ENCODE measurements at regions not wholly inside any gene's neighbourhood (a gene's known extent, or its start where the extent isn't known, plus 50 kb on each side); places are given as distances from the start of the nearest gene placed in this dataset.
A peak's percentile ranks its signal among the peaks of the same experiment; 100 is the strongest.

DNA sequence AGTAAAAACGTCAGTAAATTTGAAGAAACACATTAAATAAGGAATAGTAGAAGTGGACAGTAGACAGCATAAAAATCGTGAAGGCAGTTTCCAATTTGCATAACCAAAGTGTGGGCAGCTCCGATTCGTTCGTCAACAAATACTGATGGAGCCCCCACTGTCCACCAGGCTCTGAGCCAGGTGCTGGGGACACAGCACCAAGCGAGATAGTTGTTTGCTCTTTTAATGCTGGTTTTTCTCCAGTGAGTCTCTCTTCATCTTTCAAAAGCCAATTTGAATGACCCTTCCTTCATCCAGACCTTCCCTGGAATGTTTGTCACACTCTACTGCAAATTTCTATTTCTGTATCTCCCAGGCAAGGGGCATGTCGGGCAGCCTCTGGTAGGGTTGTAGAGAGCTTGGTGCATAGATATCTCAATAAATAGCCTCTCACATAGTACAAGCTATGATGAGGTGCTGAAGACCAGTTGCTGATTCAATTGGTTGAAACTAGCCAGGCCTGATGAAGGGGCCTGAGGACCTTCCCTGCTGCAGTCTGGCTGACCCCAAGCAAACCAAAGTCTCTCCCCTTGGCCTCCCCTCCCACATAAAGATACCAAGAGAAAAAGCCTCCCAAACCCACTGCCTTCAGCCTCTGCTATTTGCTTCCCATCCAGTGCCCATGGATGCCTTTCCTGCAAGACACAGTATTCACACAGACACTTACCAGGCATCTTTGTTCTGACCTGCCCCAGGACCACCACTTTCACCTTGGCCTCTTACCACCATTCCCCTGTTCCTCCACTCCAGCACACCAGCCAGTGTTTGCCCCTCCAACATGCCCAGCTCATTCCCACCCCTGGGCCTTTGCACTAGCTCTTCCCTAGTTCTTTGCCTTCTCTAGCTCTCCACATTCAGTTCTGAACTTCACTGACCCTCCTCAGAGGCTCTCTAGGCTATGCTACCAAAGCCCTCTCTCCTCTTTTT lies 125.2 kb downstream of the CEBPB start:
- H3K9me3 Mint-ChIP-seq, result peaks cover 3% of the 10 kb centered on the region
- no peaks in the 10 kb centered on the region for H3K4me1 Mint-ChIP-seq
- H3K36me3 Mint-ChIP-seq, result no peaks in the 10 kb centered on the region
- H3K27ac Mint-ChIP-seq, result no peak overlapping the region
- H3K4me3 Mint-ChIP-seq, result no peak overlapping the region
- no peak for ATAC-seq
- peaks cover 77% of the 10 kb centered on the region for H3K27me3 Mint-ChIP-seq

DNA sequence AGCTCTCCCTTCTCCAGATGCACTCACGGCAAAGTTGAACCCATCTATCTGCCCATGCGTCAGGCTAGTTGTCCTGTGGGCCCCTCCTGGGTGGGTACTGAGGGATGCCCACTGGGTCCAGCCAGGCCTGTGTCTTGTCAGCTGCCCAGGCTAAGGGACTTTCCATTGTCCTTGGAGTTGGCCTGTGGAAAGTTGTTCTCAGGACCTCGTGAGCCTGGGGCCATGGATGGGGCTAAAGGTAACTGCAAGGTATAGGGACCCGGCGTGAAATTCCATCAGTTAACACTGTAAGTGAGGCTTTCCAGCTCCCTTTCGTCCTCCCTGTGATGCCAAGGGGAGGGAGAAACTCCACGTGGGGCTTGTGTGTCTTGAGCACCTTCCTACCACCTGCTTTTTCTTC lies 126.5 kb downstream of the CEBPB start:
- Mint-ChIP-seq H3K4me3 (no peak overlapping the region), H3K9me3 (peaks cover 3% of the 10 kb centered on the region), H3K27ac (no peak overlapping the region), H3K4me1 (no peaks in the 10 kb centered on the region), H3K27me3 (peaks cover 81% of the 10 kb centered on the region), H3K36me3 (no peaks in the 10 kb centered on the region)
- no peak for ATAC-seq

GRCh38 chr20:50317609-50318008 lies 127.0 kb downstream of the CEBPB start:
- H3K27me3 Mint-ChIP-seq, result peaks cover 81% of the 10 kb centered on the region
- H3K27ac Mint-ChIP-seq, result no peak overlapping the region
- no peak overlapping the region for H3K4me3 Mint-ChIP-seq

DNA sequence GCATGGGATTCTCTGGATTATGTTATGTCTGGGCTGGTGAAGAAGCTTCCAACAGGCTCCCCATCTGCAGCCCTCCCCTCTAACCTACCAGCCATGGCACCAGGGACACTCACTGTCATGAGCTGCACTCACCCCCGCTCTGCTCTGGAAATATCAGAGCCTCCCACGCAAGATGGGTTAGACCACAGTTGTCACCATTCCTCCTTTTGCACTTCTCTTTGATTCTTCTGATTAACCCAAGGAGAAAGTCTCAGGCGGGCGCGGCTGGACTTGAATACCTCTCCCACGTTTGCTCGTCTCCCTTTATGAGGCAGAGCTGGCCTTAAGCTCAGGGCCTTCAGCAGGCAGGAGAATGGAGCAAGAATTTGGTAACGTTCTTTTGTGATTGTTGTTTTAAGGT lies 128.1 kb downstream of the CEBPB start:
- peaks cover 3% of the 10 kb centered on the region for H3K9me3 Mint-ChIP-seq
- no peaks in the 10 kb centered on the region for H3K4me1 Mint-ChIP-seq
- no peak for ATAC-seq
- no peak overlapping the region for H3K4me3 Mint-ChIP-seq
- H3K36me3 Mint-ChIP-seq, result no peaks in the 10 kb centered on the region
- H3K27ac Mint-ChIP-seq, result no peak overlapping the region
- H3K27me3 Mint-ChIP-seq, result peaks cover 76% of the 10 kb centered on the region

More at GRCh38 chr20:50317609-50318008, 127.0 kb downstream of the CEBPB start:
- no peaks in the 10 kb centered on the region for H3K4me1 Mint-ChIP-seq
- no peak for ATAC-seq
- peaks cover 3% of the 10 kb centered on the region for H3K9me3 Mint-ChIP-seq
- no peaks in the 10 kb centered on the region for H3K36me3 Mint-ChIP-seq

GRCh38 chr20:50320005-50320900 lies 129.6 kb downstream of the CEBPB start:
- H3K9me3 Mint-ChIP-seq, result peaks cover 3% of the 10 kb centered on the region
- no peak overlapping the region for H3K4me3 Mint-ChIP-seq
- H3K36me3 Mint-ChIP-seq, result no peaks in the 10 kb centered on the region
- H3K27me3 Mint-ChIP-seq, result peaks cover 68% of the 10 kb centered on the region
- no peaks in the 10 kb centered on the region for H3K4me1 Mint-ChIP-seq
- H3K27ac Mint-ChIP-seq, result no peak overlapping the region
- no peak for ATAC-seq

DNA sequence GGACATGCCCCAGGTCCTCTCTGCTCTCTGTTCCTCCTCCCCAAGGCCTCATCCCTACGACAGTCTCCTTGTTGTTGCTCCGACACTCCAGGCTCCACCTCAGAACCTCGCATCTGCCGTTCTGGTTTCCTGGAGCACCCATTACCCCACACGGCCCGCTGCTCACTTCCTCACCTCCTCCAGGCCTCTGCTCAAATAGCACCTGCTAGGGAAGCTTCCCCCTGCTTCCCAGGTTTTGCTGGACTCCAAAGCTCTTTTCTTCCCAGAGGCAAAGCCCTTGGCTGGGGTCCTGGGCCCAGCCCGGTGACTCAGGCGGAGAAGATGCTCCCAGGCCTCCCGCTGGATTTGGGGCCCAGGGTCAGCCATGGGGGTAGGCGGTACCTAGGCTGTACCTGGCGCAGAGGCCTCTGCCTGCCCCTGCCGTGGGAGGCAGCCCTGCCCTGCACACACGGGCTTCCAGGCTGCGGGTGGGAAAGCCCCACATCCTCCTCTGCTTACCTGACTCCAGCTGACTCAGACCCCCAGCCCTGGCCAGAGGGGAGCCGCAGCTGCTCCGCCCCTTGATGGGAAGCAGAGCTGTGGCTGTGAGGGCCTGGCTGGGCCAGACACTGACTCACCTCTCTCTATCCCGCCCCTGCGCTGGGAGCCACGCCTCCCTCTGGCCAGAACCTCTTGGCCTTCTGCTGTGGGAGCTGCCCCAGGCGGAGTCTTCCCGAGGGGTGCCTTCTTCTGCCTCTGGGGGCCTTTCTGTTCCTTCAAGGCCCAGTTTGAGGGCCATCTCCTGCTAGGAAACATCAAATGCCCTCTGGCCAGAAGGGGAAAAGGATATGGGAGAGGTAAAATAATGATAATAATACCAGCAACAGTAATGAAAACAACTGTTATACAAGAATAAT lies 130.5 kb downstream of the CEBPB start:
- H3K27ac Mint-ChIP-seq, result no peak overlapping the region
- no peak overlapping the region for H3K4me3 Mint-ChIP-seq
- peak; percentile 17 for ATAC-seq
- H3K9me3 Mint-ChIP-seq, result peaks cover 3% of the 10 kb centered on the region
- H3K4me1 Mint-ChIP-seq, result no peaks in the 10 kb centered on the region
- H3K27me3 Mint-ChIP-seq, result peaks cover 68% of the 10 kb centered on the region
- H3K36me3 Mint-ChIP-seq, result no peaks in the 10 kb centered on the region

DNA sequence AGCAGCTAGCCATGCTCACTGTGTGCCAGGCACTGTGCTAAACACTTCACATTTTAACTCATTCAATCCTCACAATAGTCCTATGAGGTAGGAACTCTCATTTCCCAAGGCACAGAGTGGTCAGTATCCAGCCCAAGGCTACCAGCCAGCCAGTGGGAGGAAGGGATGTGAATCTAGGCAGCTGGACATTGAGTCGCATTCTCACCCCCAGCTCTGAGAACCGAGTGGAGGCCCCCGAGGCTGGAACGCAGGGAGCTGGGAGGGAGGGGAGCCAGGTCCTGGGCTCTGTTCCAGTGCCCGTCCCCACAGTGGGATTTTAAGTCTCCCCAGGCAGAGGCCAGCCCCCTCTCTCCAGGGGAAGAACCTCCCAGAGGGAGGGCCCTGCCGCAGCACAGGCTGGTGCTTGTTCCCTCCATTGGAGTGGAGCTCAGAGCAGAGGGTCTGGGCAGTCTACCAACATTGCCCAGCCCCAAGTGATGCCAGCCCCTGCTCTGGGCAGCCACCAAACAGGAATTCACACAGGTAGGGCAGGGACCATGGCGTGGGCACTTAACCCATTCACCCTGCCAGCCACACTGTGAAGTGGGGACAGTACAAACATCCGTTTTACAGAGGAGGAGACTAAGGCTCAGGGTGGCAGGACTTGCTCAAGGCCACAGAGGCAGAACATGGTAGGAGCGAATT lies 131.3 kb downstream of the CEBPB start:
- no peak overlapping the region for H3K4me3 Mint-ChIP-seq
- H3K36me3 Mint-ChIP-seq, result no peaks in the 10 kb centered on the region
- no peaks in the 10 kb centered on the region for H3K4me1 Mint-ChIP-seq
- H3K27me3 Mint-ChIP-seq, result peaks cover 60% of the 10 kb centered on the region
- H3K27ac Mint-ChIP-seq, result no peak overlapping the region
- H3K9me3 Mint-ChIP-seq, result peaks cover 3% of the 10 kb centered on the region
- ATAC-seq, result no peak

DNA sequence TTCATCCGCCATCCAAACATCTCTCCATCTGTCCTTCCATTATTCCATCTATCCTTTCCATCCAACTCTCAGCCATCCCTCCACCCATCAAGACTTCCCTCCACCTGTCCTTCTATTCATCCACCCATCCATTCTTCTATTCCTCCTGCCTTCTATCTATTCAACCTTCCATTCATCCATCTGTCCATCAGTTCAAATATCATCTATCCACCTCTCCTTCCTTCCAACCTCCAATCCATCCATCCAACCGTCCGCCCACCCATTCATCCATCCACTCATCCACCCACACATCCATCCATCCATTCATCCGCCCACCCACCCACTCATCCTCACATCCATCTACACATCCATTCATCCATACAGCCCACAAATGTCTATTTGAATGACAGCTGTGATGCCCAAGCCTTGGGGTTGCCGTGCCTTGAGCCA lies 132.1 kb downstream of the CEBPB start:
- no peaks in the 10 kb centered on the region for H3K36me3 Mint-ChIP-seq
- no peak overlapping the region for H3K4me3 Mint-ChIP-seq
- no peaks in the 10 kb centered on the region for H3K4me1 Mint-ChIP-seq
- ATAC-seq, result no peak
- no peak overlapping the region for H3K27ac Mint-ChIP-seq
- peaks cover 52% of the 10 kb centered on the region for H3K27me3 Mint-ChIP-seq
- peaks cover 3% of the 10 kb centered on the region for H3K9me3 Mint-ChIP-seq

- H3K9me3 Mint-ChIP-seq, result peaks cover 8% of the 10 kb centered on the region
- ATAC-seq, result no peak
- H3K4me3 Mint-ChIP-seq, result no peak overlapping the region
- peaks cover 47% of the 10 kb centered on the region for H3K27me3 Mint-ChIP-seq
- no peaks in the 10 kb centered on the region for H3K36me3 Mint-ChIP-seq
- H3K27ac Mint-ChIP-seq, result no peak overlapping the region
- H3K4me1 Mint-ChIP-seq, result no peaks in the 10 kb centered on the region
Measured at GRCh38 chr20:50323209-50323608, 132.6 kb downstream of the CEBPB start.

GRCh38 chr20:50323777-50324775 lies 133.4 kb downstream of the CEBPB start:
- Mint-ChIP-seq H3K27ac (no peak overlapping the region), H3K36me3 (no peaks in the 10 kb centered on the region), H3K27me3 (peaks cover 38% of the 10 kb centered on the region), H3K4me3 (no peak overlapping the region), H3K9me3 (peaks cover 8% of the 10 kb centered on the region), H3K4me1 (no peaks in the 10 kb centered on the region)
- ATAC-seq, result no peak

- Mint-ChIP-seq H3K4me3 (no peak overlapping the region), H3K27me3 (peaks cover 40% of the 10 kb centered on the region), H3K4me1 (no peaks in the 10 kb centered on the region)
Measured at GRCh38 chr20:50325215-50325614, 134.6 kb downstream of the CEBPB start.

GRCh38 chr20:50325651-50326050 lies 135.0 kb downstream of the CEBPB start:
- peaks cover 7% of the 10 kb centered on the region for H3K36me3 Mint-ChIP-seq
- ATAC-seq, result no peak
- no peak overlapping the region for H3K27ac Mint-ChIP-seq
- peaks cover 14% of the 10 kb centered on the region for H3K9me3 Mint-ChIP-seq
- H3K4me3 Mint-ChIP-seq, result no peak overlapping the region
- H3K27me3 Mint-ChIP-seq, result peaks cover 40% of the 10 kb centered on the region
- H3K4me1 Mint-ChIP-seq, result no peaks in the 10 kb centered on the region

More at GRCh38 chr20:50325215-50325614, 134.6 kb downstream of the CEBPB start:
- Mint-ChIP-seq H3K9me3 (peaks cover 13% of the 10 kb centered on the region), H3K36me3 (peaks cover 6% of the 10 kb centered on the region), H3K27ac (no peak overlapping the region)
- ATAC-seq, result no peak

DNA sequence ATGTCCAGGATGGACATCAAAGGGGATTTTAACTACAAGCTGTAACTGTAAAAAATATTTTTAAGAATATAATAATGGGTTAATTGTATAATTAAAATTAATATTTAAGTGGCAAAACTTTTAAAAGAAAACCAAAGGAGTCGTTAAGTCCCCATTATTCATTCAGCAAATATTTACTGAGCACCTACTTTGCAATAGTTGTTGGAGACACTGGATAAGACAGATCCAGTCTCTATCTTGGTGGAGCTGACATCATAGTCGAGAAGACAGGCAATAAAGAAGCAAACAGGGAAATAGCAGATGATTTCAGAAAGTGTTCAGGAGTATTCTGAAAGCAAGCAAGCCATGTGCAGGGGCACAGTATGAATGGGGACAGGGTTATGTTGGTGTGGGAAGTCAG lies 137.0 kb downstream of the CEBPB start:
- Mint-ChIP-seq H3K27ac (no peak overlapping the region), H3K4me3 (no peak overlapping the region), H3K9me3 (peaks cover 14% of the 10 kb centered on the region), H3K36me3 (peaks cover 7% of the 10 kb centered on the region), H3K4me1 (no peaks in the 10 kb centered on the region), H3K27me3 (peaks cover 40% of the 10 kb centered on the region)
- ATAC-seq, result no peak
